GM12891 (cell line): ENCODE measurements at regions not wholly inside any gene's neighbourhood (a gene's known extent, or its start where the extent isn't known, plus 50 kb on each side); places are given as distances from the start of the nearest gene placed in this dataset.

Experiments used
- POLR2A ChIP-seq: IDR thresholded peaks from 2 replicates; pipeline ENCODE4 v1.6.1; 2011; ENCODE audit warnings: low read depth, low read length, control low read depth
- POLR2AphosphoS5 ChIP-seq: IDR thresholded peaks from 2 replicates; pipeline ENCODE4 v1.6.1; 2011; ENCODE audit warnings: low read depth, low read length, control low read depth
- POU2F2 ChIP-seq: IDR thresholded peaks from 2 replicates; pipeline ENCODE4 v1.6.1; 2011; ENCODE audit warnings: low read depth, mild to moderate bottlenecking, control low read depth, low read length, moderate library complexity
- SPI1 ChIP-seq: IDR thresholded peaks from 2 replicates; pipeline ENCODE4 v1.6.1; 2011; ENCODE audit warnings: low read depth, low read length, control low read depth
- TAF1 ChIP-seq: IDR thresholded peaks from 2 replicates; pipeline ENCODE4 v1.6.1; 2011; ENCODE audit warnings: low read depth, low read length, control low read depth

DNA sequence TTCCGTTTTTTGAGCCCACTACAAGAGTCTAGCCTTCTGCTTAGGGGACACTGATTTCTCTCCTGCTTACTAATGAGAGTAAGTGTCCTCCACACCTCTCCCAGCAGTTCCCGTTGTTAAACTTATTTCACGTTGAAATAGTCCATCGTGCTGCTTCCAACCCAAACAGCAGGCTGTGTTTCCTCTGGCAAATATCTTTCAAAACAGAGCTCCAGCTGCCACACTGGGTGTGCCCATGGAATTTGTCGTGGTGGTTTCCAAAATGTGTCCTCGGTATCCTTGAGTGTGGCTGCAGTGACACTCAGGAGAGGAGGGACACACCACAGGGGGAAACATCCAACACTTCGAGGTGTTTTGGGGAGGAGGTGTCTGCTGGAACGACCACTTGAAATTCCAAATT is 176.5 kb upstream of the RALGAPA2 start:
- TF ChIP-seq POLR2AphosphoS5 (no peak), POLR2A (no peak), TAF1 (no peak), SPI1 (no peak), POU2F2 (no peak)
